Stimulated activated CD4-positive, alpha-beta T cell treated with anti-CD3 and anti-CD28 coated beads, Interleukin-1b, Interleukin-23, amount 100 ng/mL, for 1 hour (primary cell): ENCODE measurements at regions not wholly inside any gene's neighbourhood (a gene's known extent, or its start where the extent isn't known, plus 50 kb on each side); places are given as distances from the start of the nearest gene placed in this dataset.
"Not testable (repeated sequence)": the region's sequence is repeated elsewhere in the genome, so short reads cannot be mapped to it uniquely, and the experiment has no call there.

Experiments
- DNase-seq, 2 donors: peaks; one replicate each; pipeline ENCODE4 v3.0.0-alpha.2; 2020; ENCODE audit warnings: low read depth in 2 of 2

GRCh38 chr5:130335117-130335516, 430.9 kb downstream of the CHSY3 start:
- no peak for DNase-seq

DNA sequence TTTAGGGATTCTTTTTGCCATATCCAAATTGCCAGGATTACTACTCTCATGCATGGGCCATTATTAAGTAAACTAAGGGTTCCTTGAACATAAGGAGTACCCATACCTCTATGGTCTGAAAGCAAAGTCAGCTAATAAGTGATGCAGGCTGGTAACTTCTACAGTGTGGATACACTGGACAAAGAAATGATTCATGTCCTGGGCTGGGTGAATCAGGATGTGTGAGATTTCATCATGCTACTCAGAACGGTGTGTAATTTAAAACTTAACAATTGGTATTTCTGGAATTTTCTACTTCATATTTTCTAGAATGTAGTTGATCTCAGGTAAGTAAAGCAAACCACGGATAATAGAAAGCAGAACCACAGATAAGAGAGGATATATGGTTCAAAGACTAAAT, 428.8 kb downstream of the CHSY3 start:
- DNase-seq = no peak

- DNase-seq = no peak
Measured at GRCh38 chr5:130331332-130331731, 427.1 kb downstream of the CHSY3 start.

GRCh38 chr5:130324953-130325671, 420.8 kb downstream of the CHSY3 start:
- DNase-seq = no peak

DNA sequence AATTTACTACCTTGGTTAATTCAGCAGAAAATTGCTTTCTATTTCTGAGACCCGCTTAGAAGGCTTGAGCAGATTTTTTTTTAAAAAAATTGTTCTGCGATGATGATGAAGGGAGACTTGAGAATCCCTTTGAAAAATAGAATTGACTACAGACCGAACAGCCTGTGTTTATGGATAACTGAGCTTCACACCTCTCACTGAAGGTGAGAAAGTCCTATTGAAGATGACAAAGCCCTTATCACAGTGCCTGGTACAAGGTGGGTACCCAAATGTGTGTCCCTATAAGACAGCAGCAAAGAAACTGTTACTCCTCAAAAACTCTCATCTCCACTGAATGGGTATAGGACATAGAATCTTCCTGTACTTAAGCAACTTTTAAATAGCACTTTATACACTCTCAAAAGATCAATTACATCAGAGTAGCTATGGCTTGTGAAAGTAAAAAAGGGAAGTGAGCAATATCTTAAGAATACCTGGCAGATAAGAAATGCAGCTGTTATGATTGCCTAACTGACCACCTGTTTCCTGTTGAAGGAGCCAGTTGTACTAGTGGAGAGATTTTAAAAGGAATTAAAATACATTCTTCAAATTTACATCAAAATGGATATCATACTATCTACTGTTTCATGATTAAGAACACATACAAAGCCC, 419.7 kb downstream of the CHSY3 start:
- no peak for DNase-seq

DNA sequence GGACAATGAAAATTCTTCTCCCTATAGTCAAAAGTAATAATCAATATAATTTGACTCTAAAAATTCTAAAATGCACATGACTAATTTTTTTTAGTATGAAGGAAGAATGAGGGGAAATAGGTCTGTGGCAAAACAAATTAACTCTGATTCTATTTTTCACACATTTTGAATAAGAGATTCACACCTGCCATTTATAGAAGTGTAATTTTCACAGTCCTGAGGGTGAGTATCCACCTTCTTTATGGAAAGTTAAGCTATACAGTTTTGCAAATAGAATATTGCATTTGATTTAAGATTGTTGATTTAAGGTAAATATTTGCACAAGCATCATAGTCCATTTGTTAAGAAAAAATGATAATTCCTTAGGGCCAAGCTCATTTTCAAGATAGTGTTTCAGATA, 417.7 kb downstream of the CHSY3 start:
- no peak for DNase-seq

DNA sequence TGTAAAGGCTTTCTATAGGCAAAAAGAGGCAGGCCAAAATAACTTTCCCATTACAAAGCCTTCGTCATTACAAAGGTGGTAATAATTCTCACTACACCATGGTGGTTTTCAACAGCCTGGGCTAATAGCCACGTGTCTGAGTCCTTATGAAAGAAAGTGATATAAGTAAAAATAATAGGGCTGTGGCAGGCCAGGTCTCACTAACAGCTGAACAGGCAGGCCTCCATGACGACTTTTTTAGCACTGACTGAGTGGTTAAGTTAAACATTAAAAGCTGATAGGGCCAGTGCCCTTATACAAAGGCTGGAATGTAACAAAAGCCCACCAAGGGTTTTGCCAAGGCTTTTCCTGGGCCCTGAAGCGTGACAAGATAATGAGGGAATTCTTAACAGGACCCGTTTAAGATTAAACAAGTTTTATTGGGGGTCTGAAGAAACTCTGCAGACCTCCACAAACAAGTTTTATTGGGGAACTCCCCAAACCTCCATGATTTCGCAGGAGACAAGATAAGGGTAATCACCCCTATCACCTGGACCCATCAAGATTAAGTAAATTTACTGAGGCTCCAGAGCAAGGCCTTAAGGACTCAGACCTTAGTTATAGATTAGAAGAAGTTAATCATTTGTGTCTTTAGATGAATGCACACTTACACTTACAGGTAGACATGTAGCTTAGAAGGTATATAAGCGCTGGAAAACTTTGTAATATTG, 412.9 kb downstream of the CHSY3 start:
- no peak for DNase-seq

DNA sequence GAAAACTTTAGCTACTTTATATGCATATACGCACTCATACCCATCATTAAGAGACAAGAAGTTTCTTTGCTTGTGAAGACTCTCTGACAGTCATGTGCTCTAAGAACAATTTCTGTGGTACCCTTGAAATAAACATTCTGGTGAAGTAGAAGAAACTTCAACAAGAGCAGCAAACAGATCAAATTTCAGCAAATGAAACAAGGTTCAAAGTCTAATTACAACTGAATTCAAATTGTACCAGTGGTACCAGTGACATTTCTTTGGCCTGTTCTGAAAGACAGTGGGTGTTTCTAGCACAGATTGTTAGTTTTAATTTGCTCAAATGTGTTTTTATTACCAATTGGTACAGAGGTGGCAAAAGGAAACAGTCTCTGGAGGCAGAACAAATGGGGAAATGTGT, 391.0 kb downstream of the CHSY3 start:
- no peak for DNase-seq

- not testable (repeated sequence) for DNase-seq
Measured at GRCh38 chr5:130294798-130295197, 390.5 kb downstream of the CHSY3 start.

GRCh38 chr5:130290219-130290618, 386.0 kb downstream of the CHSY3 start:
- no peak for DNase-seq

DNA sequence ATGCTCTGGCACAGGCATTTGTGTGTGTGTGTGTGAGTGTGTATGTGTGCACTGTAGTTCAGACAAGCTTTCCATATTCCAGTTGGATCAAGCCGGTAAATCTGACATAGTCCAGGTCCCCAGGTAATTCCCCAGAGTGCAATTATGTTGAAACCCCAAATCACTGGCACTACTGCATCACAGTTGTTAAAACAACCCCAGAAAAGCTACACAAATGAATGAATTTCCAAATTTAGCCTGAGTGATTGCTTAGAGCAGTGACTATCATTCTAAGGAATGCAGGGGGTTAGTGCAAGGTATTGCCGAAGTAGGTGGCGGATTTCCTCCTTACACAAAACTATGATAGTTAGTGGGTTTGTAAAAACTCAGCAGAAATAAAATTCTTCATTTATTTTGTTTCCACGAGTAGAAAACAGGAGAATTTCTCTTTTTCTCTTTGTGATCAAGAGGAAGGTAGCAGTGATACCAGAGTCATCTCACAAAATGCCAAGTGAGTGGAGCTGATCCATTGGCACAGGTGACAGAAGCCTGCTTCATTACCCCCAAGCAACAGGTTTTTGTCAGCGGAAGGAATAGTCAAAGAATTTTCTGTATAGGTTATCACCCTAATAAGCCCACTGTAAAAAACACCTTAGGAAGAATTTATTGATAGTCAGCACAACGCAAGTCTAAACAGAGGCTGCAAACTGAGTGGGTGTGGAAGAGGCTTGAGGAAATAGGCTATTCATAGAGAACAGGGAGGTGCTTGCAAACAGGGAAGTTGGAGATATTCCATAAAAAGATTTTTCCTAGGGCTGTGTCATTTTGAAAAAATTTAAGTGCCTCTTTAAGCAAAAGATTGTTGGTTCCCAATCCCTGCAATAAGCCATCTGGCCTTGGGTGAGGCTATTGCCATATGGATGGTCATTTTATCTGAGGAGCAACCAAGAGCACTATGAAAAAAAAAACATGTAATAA, 385.1 kb downstream of the CHSY3 start:
- DNase-seq = no peak

- DNase-seq = no peak
Measured at GRCh38 chr5:130287438-130287837, 383.2 kb downstream of the CHSY3 start.

- no peak for DNase-seq
Measured at GRCh38 chr5:130286971-130287370, 382.7 kb downstream of the CHSY3 start.

- no peak for DNase-seq
Measured at GRCh38 chr5:130282049-130282448, 377.8 kb downstream of the CHSY3 start.

GRCh38 chr5:130280528-130281217, 376.4 kb downstream of the CHSY3 start:
- DNase-seq = no peak

DNA sequence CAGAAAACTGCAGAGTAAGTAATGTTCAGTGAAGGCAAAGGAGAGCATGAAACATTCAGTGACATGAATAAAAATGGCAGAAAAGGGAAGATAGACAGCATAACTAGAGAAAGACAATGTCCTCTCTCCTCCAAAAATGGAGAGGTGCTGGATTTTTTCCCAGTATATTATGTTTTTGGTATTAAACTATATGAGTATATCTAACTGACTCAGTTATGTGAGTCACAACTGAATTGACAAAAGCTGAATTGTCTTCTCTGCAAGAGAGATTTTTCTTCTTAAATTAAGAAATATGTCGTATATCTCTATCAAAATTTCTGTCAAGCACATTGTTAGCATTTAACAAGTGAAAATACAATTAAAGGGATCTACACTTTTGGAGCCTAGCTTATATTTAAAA, 375.1 kb downstream of the CHSY3 start:
- no peak for DNase-seq

DNA sequence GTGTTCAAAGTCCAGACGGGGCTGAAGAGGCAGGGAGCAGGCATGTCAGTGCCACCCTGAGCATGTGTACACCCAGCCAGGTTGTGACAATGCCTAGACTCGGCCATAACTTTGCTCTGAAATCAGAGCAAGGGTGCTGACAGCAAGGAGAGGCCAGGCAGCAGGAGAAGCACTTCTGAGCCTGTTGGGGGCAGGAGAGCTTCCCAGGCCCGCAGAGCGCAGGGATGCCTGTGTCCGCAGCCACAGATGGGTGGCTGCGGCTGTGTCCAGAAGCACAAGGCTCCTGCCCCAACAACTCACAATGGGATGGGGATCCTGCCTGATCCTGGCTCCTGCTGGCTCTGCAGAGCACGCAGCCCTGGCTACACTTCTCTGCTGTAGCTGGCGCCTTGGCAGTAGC, 373.9 kb downstream of the CHSY3 start:
- DNase-seq = no peak

- DNase-seq = no peak
Measured at GRCh38 chr5:130277522-130277921, 373.3 kb downstream of the CHSY3 start.

DNA sequence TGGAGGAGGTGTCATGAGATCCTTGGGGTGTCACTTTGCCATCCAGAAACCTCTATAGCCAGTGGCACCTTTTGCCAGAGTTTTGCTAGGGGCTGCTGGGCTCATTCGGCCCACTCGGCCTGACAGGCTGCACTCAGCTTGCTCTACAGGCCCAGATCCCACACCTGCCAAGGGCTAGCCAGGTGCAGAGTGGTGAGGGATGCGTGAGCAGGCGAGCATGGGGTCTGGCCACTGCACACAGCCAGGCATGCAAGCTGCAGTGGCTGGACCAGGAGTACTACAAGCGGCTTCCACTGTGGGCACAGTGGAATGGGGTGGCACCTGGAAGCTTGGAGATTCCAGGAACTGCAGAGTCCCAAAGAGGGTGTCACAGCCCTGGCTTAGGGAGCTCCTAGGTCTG, 372.7 kb downstream of the CHSY3 start:
- DNase-seq = no peak

GRCh38 chr5:130272837-130273236, 368.6 kb downstream of the CHSY3 start:
- DNase-seq = no peak

DNA sequence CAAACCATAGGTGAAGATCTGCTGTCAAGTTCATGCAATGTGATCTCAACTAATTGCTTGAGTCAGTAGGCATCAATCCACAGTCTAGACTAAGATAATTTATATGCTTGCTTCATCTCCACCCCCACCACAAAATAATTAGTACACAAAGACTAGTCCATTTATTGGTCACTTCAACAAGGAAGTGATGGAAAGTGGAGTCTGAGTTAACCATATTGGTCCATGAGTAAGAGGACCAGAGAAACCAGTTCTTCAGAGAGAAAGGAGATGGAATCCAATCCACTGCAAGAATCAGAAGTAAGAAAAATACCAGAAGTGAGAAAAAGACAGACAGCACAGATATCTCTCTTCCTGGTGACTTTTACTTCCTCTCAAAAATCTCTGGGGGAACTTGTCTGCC, 366.5 kb downstream of the CHSY3 start:
- DNase-seq = no peak
